Epithelial cell of esophagus (primary cell): ENCODE measurements at regions not wholly inside any gene's neighbourhood (a gene's known extent, or its start where the extent isn't known, plus 50 kb on each side); places are given as distances from the start of the nearest gene placed in this dataset.

ENCODE experiments used
- DNase-seq: peaks from one replicate; pipeline ENCODE4 v3.0.0; 2010; ENCODE audit warnings: low read depth
- H3K4me3 ChIP-seq: 2 replicates; pipeline ENCODE4 v1.5.1; 2011; ENCODE audit warnings: mild to moderate bottlenecking, low read length, control low read depth
- TF ChIP-seq, protein P1 (sequence below): IDR thresholded peaks from 2 replicates; pipeline ENCODE4 v1.5.1; 2011; ENCODE audit warnings: low read depth, mild to moderate bottlenecking, low read length, control low read depth, inconsistent platforms; ENCODE audit not compliant: insufficient read depth; ENCODE audit errors: missing control alignments

DNA sequence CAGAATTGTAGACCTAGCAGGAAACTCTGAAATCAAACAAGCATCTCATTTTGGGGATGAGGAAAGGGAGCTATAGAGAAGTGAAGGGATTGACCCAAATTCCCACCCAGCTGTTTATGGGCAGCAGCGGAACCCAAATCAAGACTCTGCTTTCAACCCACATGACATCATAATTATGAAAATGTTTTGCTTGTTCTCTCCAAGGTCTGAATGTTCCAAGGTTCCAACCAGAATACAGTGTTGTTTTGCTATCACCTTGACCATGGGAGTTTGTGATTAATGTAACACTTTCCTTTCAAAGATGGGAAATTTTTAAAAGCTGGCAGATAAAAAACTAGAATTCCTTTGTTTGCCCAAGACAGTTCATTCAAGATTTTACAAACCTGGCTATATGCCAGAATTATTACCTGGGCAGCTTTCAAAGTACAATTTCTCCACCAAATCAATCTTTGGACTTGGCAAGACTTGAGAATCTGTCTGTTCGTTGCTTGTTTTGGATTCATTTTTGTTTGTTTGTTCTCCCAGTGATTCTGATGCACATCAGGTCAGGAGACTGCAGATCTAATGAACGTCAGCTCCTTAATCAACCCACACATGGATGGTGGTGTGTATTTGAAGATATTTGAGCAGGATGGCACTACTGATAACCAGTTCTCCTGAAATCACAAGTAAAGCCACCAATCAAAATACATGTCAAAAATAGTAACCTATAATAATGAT is 322.7 kb downstream of the FOXO1 start:
- TF ChIP-seq, protein P1, sequence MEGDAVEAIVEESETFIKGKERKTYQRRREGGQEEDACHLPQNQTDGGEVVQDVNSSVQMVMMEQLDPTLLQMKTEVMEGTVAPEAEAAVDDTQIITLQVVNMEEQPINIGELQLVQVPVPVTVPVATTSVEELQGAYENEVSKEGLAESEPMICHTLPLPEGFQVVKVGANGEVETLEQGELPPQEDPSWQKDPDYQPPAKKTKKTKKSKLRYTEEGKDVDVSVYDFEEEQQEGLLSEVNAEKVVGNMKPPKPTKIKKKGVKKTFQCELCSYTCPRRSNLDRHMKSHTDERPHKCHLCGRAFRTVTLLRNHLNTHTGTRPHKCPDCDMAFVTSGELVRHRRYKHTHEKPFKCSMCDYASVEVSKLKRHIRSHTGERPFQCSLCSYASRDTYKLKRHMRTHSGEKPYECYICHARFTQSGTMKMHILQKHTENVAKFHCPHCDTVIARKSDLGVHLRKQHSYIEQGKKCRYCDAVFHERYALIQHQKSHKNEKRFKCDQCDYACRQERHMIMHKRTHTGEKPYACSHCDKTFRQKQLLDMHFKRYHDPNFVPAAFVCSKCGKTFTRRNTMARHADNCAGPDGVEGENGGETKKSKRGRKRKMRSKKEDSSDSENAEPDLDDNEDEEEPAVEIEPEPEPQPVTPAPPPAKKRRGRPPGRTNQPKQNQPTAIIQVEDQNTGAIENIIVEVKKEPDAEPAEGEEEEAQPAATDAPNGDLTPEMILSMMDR = no peak
- DNase-seq = no peak
- H3K4me3 ChIP-seq = no peak overlapping the region

DNA sequence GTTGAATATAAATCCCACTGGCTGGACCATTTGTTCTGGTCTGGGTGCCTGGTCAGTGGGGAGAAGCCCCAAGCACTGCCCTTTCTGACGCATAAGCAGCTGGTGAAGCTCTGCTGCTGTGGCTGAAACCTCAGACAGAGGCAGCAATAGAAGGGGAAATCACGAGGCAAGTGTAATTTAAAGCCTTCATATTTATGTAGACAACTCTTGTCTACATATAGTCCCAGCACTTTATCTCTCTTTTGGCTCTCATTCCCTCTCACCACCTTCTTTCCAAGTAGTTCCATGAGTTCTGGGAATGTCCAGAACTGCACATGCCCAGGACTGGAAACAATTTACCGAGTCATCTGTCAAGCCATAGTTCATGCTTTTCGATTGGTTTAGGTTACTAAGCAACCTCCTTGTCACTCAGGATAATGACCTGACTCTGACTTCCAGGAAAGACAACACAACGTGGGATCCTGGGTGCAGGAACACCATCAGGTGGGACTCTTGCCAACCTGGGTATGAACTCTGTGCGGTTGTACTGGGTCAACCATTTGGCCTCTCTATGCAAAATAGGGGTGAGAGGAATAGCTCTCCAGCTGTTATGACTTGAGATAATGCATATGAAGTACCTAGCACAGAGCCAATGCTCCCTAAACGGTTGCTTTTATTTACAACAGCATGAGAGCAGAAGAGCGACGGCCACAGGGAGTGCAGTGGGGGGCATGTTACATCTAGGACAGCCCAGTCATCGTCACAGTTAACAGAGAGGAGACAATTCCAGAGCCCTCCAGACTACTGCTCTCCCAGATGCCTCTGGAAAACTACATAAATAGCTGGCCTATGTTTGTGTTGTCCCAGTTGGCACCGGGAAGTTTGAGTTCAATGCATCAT is 321.9 kb downstream of the FOXO1 start:
- TF ChIP-seq, protein P1 = no peak
- no peak for DNase-seq
- no peak overlapping the region for H3K4me3 ChIP-seq

DNA sequence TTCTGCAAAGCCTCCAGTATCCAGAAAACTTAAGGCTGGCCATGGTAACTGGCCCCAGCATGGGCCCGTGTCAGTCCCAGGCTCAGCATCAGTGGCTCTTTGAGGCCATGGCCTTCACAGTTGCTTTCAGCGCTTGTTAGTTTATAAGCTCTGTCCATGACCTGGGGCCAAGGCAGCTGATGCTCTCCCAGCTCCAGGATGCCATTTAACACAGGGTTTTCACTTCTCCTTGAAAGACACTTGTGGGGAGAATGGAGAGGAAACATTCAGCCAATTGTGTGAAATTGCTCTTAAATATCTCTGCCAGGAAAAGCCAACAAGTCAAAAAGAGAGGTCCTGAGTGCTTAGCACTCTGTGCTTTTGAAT is 321.3 kb downstream of the FOXO1 start:
- TF ChIP-seq, protein P1 = no peak
- H3K4me3 ChIP-seq = no peak overlapping the region
- no peak for DNase-seq

DNA sequence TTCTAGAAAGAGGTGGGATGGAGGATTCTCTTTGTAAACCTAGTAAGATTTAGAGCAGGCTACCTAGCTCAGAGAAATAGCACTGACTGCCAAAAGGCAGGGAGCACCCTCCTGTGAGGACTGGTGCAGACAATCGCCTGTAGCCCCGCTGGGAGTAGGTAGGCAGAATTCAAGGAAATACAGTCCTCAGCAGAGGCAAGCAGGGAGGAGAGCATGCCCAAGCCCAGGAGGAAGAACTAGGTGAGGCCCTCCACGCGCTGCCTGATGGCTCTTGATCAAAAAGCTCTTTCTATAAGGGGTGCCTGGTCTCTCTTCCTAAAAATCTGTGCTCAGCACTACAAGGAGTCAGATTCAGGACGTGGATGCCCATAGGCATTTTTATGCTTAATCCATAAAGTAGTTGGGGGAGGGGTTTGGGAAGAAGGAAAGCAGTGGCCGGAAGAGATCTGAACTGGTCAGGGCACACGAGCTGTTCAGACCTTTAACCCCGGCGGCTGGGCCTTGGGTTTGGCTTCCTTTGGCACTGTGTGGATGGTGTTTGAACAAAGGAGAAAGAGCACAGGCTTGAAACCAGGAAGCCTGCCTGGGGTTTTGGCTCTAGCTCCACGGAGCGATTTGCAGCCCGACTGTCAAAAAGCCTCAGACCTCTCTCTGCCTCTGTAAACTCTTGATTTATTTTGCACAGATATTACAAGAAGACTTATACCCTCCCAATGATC is 320.6 kb downstream of the FOXO1 start:
- H3K4me3 ChIP-seq = no peak overlapping the region
- TF ChIP-seq, protein P1 = no peak
- DNase-seq = no peak

DNA sequence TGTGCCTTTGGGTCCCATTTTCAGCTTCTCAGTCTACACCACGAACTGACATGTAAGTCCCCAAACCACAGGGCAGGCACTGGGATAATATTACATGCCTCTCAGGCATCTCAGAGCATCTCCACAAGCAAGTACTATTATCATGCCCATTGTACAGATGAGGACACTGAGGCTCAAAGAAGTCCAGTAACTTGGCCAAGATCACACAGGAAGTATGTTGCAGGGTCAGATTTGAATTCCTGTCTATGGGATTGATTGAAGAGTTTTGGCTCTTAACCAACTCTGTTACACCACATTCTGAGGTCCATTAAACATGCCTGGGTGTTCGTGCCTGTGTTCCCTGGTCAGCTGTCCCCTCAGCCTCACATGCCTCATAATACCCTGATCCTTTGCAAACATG is 319.8 kb downstream of the FOXO1 start:
- TF ChIP-seq, protein P1 = no peak
- no peak overlapping the region for H3K4me3 ChIP-seq
- no peak for DNase-seq

DNA sequence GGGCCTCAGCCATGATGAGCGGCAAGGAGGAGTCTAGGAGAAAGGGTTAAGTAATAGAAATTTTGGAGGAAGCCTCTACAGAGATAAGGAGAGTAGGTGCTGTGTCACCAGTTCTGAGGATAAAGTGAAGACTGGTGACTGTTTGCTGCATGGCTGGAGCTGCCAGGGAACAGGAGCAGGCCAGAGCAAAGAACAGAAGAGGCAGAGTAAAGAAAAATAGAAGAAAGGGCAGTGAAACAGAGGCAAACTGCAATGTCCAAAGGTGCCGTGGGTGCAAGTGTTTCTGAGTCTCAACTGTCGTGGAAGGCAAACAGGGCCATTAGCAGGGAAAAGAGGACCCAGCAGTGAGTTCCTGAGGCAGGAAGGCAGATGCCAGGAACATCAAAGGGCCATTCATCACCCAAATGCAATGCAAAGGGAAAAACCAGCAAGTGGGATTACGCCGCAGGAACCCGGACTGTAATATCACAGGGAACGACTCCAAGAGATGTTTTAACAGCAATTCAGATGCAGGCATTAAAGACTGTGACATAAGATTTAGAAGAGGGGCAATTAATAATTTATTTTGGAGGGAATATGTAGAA is 318.3 kb downstream of the FOXO1 start:
- no peak overlapping the region for H3K4me3 ChIP-seq
- no peak for DNase-seq
- TF ChIP-seq, protein P1 = no peak
